ENCODE measurements at regions not wholly inside any gene's neighbourhood (a gene's known extent, or its start where the extent isn't known, plus 50 kb on each side); places are given as distances from the start of the nearest gene placed in this dataset.

DNA sequence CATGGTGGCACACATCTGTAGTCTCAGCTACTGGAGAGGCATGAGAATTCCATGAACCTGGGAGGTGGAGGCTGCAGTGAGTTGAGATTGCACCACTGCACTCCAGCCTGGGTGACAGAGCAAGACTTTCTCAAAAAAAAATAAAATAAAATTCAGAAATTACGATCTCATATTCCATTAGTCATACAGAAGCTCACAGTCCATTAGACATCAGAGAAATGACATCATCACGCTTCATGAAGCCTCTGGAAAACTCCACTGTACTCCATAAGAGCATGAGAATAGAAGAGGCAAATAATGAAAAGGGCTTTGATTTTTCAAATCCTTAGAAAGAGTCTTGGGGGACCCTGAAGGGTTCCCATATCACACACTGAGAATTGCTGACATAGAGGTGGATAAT, 145.0 kb upstream of the MITF start:
- intact Hi-C loops (cut with DNase I, micrococcal nuclease), result no loop called here
- H3K4me1 Mint-ChIP-seq, result no peaks in the 10 kb centered on the region
- H3K36me3 Mint-ChIP-seq (ENCODE audit: low read depth), result no peaks in the 10 kb centered on the region
- POLR2A ChIA-PET, result no interaction called here
- no peak overlapping the region for H3K4me3 Mint-ChIP-seq
- H3K27me3 Mint-ChIP-seq, result no peaks in the 10 kb centered on the region
- no peak for ATAC-seq
- H3K27ac Mint-ChIP-seq, result no peak overlapping the region
- DNase-seq, result no peak
- H3K9me3 Mint-ChIP-seq (ENCODE audit: low read depth), result peaks cover 2% of the 10 kb centered on the region
- CTCF ChIA-PET, result no interaction called here

- no peaks in the 10 kb centered on the region for H3K4me1 Mint-ChIP-seq
- peaks cover 2% of the 10 kb centered on the region for H3K27me3 Mint-ChIP-seq
- ChIA-PET POLR2A (no interaction called here), CTCF (no interaction called here)
- peaks cover 13% of the 10 kb centered on the region for H3K9me3 Mint-ChIP-seq (ENCODE audit: low read depth)
- DNase-seq (no peak), ATAC-seq (no peak)
- intact Hi-C loops (cut with DNase I, micrococcal nuclease), result no loop called here
- H3K36me3 Mint-ChIP-seq (ENCODE audit: low read depth), result no peaks in the 10 kb centered on the region
- H3K27ac Mint-ChIP-seq, result no peak overlapping the region
- no peak overlapping the region for H3K4me3 Mint-ChIP-seq
Measured at GRCh38 chr3:69591164-69591736, 148.0 kb upstream of the MITF start.

- no peaks in the 10 kb centered on the region for H3K36me3 Mint-ChIP-seq (ENCODE audit: low read depth)
Measured at GRCh38 chr3:69590111-69590510, 149.2 kb upstream of the MITF start.

DNA sequence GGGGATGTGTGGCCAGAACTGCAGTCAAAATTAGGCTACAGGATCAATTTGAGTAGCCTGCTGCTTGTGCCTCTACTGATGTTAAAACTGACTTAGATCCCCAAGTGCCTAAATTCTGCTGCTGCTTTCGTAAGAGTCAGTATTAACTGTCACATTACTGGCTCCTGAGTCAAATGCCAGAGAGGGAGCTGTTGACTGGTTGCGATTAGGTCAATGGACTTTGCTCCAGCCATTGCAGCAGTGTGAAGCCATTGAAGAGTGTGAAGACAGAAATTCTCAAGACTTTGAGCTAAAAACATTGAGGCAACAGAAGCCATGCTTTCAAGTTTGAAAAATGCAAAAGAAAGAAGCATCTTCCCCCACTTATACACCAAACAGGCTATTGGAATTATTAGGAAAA, 151.1 kb upstream of the MITF start:
- DNase-seq, result no peak
- intact Hi-C loops (cut with DNase I, micrococcal nuclease), result no loop called here
- ChIA-PET POLR2A (no interaction called here), CTCF (no interaction called here)
- Mint-ChIP-seq H3K9me3 (ENCODE audit: low read depth) (peaks cover 23% of the 10 kb centered on the region), H3K4me1 (no peaks in the 10 kb centered on the region), H3K27me3 (peaks cover 8% of the 10 kb centered on the region), H3K27ac (no peak overlapping the region), H3K36me3 (ENCODE audit: low read depth) (no peaks in the 10 kb centered on the region), H3K4me3 (no peak overlapping the region)
- no peak for ATAC-seq

More at GRCh38 chr3:69590111-69590510, 149.2 kb upstream of the MITF start:
- ChIA-PET CTCF (no interaction called here), POLR2A (no interaction called here)
- peaks cover 2% of the 10 kb centered on the region for H3K27me3 Mint-ChIP-seq
- H3K9me3 Mint-ChIP-seq (ENCODE audit: low read depth), result peaks cover 18% of the 10 kb centered on the region
- no peak overlapping the region for H3K27ac Mint-ChIP-seq
- DNase-seq (no peak), ATAC-seq (no peak)
- intact Hi-C loops (cut with DNase I, micrococcal nuclease), result no loop called here
- no peak overlapping the region for H3K4me3 Mint-ChIP-seq
- no peaks in the 10 kb centered on the region for H3K4me1 Mint-ChIP-seq

DNA sequence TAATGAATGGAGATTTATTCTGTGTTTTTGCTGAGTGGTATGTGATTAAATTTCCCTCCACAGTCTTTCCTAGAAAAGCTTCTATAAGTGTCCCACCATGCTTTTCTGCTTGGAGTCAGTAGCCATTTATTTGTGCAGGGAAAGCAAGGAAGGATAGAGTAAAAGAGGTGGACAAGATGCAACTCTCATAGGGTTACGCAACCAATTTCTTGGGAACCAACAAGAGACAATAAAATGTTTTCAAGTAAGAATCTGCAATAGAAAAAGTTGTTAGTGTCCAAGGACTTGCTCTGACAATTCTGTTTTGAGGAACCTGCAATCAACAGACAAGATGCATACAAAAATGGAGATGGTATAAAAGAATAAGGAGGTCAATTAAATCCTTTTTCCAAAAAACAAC, 153.8 kb upstream of the MITF start:
- ATAC-seq (no peak), DNase-seq (no peak)
- intact Hi-C loops (cut with DNase I, micrococcal nuclease), result no loop called here
- POLR2A ChIA-PET, result no interaction called here
- Mint-ChIP-seq H3K9me3 (ENCODE audit: low read depth) (peaks cover 23% of the 10 kb centered on the region), H3K36me3 (ENCODE audit: low read depth) (no peaks in the 10 kb centered on the region), H3K27me3 (peaks cover 12% of the 10 kb centered on the region), H3K4me1 (no peaks in the 10 kb centered on the region), H3K27ac (no peak overlapping the region), H3K4me3 (no peak overlapping the region)
- CTCF ChIA-PET, result no interaction called here

GRCh38 chr3:69582044-69582443, 157.2 kb upstream of the MITF start:
- no peak overlapping the region for H3K27ac Mint-ChIP-seq
- ATAC-seq, result no peak
- H3K27me3 Mint-ChIP-seq, result peaks cover 11% of the 10 kb centered on the region
- H3K4me1 Mint-ChIP-seq, result no peaks in the 10 kb centered on the region
- intact Hi-C loops (cut with DNase I, micrococcal nuclease), result no loop called here
- DNase-seq, result no peak
- H3K9me3 Mint-ChIP-seq (ENCODE audit: low read depth), result peaks cover 11% of the 10 kb centered on the region
- H3K4me3 Mint-ChIP-seq, result no peak overlapping the region
- ChIA-PET POLR2A (no interaction called here), CTCF (no interaction called here)
- H3K36me3 Mint-ChIP-seq (ENCODE audit: low read depth), result no peaks in the 10 kb centered on the region

GRCh38 chr3:69579306-69580041, 159.8 kb upstream of the MITF start:
- no peaks in the 10 kb centered on the region for H3K4me1 Mint-ChIP-seq

GRCh38 chr3:69569520-69569919, 169.7 kb upstream of the MITF start:
- intact Hi-C loops (cut with DNase I, micrococcal nuclease), result no loop called here
- POLR2A ChIA-PET, result no interaction called here
- H3K4me1 Mint-ChIP-seq, result no peaks in the 10 kb centered on the region
- CTCF ChIA-PET, result interaction anchor here (0.6 kb wide), 1 partner anchor 781 kb away, joined by 3 read pairs; no protein-coding TSS in a partner anchor
- ATAC-seq, result no peak
- H3K36me3 Mint-ChIP-seq (ENCODE audit: low read depth), result no peaks in the 10 kb centered on the region
- DNase-seq, result no peak
- H3K4me3 Mint-ChIP-seq, result no peak overlapping the region
- peaks cover 13% of the 10 kb centered on the region for H3K27me3 Mint-ChIP-seq
- peaks cover 3% of the 10 kb centered on the region for H3K9me3 Mint-ChIP-seq (ENCODE audit: low read depth)
- H3K27ac Mint-ChIP-seq, result no peak overlapping the region

More at GRCh38 chr3:69579306-69580041, 159.8 kb upstream of the MITF start:
- Mint-ChIP-seq H3K36me3 (ENCODE audit: low read depth) (no peaks in the 10 kb centered on the region), H3K27ac (no peak overlapping the region), H3K9me3 (ENCODE audit: low read depth) (no peaks in the 10 kb centered on the region), H3K4me3 (no peak overlapping the region), H3K27me3 (peaks cover 5% of the 10 kb centered on the region)
- intact Hi-C loops (cut with DNase I, micrococcal nuclease), result no loop called here
- DNase-seq, result no peak
- no peak for ATAC-seq
- ChIA-PET CTCF (no interaction called here), POLR2A (no interaction called here)

DNA sequence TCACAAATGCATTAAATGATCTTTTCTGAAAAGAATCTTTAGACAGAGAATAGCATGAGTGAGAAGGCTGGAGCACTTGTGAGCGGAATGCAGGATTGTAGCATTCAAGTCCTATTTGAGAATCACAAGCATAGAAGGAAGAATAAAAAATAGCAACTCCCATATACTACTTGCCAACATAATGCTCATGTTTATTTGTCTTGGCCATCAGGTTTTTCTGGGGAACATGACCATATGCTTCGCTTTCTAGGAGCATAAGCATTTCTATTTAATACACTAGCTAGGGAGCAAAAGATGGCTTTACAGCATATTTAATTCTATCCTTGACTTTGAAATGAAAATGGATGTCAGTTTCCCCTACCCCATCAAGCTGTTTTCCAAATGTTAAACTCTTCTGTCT, 170.3 kb upstream of the MITF start:
- intact Hi-C loops (cut with DNase I, micrococcal nuclease), result no loop called here
- Mint-ChIP-seq H3K9me3 (ENCODE audit: low read depth) (peaks cover 3% of the 10 kb centered on the region), H3K36me3 (ENCODE audit: low read depth) (no peaks in the 10 kb centered on the region), H3K4me3 (no peak overlapping the region), H3K27me3 (peaks cover 13% of the 10 kb centered on the region), H3K4me1 (no peaks in the 10 kb centered on the region), H3K27ac (no peak overlapping the region)
- CTCF ChIA-PET, result no interaction called here
- no peak for DNase-seq
- ATAC-seq, result no peak
- POLR2A ChIA-PET, result no interaction called here

- DNase-seq (no peak), ATAC-seq (no peak)
- H3K4me1 Mint-ChIP-seq, result no peaks in the 10 kb centered on the region
- POLR2A ChIA-PET, result no interaction called here
- peaks cover 3% of the 10 kb centered on the region for H3K9me3 Mint-ChIP-seq (ENCODE audit: low read depth)
- intact Hi-C loops (cut with DNase I, micrococcal nuclease), result no loop called here
- no peaks in the 10 kb centered on the region for H3K36me3 Mint-ChIP-seq (ENCODE audit: low read depth)
- CTCF ChIA-PET, result no interaction called here
- H3K27me3 Mint-ChIP-seq, result peaks cover 13% of the 10 kb centered on the region
- H3K4me3 Mint-ChIP-seq, result no peak overlapping the region
- no peak overlapping the region for H3K27ac Mint-ChIP-seq
Measured at GRCh38 chr3:69568458-69568857, 170.8 kb upstream of the MITF start.

DNA sequence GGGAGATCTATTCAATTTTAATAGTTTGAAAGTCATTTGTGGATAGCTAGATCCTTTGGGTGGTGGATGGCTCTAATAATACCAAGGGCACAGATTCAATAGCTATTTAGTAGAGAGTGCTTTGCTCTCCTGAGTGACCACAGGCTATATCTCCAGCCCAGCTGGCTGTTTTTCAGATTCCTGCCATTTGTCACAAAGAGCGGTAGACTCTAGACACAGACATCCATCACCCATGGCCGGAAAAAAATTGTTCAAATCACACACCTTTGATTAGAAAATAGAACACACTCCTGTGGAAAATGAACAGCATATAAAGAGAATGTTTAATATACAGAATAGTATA, 171.6 kb upstream of the MITF start:
- CTCF ChIA-PET, result interaction anchor here (1.0 kb wide), 1 partner anchor 16 kb away, joined by 3 read pairs; no protein-coding TSS in a partner anchor
- POLR2A ChIA-PET, result no interaction called here
- H3K4me1 Mint-ChIP-seq, result no peaks in the 10 kb centered on the region

DNA sequence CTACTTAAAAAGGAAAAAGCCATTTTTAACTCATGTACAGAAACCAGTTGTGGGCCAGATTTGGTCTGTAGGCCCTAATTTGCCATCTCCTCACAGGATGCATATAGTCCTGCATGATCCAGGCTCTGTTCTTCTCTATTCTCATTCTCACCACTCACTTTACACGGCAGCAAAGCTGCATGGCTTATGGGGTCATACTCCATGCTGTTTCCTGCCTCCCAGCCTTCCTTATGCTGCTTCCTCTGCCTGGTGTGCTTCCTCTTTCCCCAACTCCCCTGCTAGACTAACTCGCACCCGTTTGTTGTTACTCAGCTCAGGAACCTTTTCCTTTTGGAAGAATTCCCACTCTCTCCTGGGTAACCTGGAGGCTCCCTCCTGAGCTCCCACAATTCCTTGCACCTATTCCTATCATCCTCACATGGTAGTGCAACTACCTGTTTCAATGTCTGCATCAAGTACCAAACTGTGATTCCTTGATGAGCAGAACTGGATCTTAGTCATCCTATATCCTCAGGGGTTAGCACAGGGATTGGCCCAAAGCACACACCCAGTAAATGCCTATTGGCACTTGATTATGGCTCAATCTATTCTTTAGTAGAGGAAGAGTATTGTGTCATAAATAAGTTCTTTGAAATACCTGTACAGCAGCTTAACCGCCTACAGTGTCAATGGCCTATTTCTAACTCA, 172.1 kb upstream of the MITF start:
- Mint-ChIP-seq H3K27me3 (peaks cover 13% of the 10 kb centered on the region), H3K36me3 (ENCODE audit: low read depth) (no peaks in the 10 kb centered on the region), H3K4me3 (no peak overlapping the region), H3K27ac (no peak overlapping the region), H3K9me3 (ENCODE audit: low read depth) (peaks cover 3% of the 10 kb centered on the region), H3K4me1 (no peaks in the 10 kb centered on the region)
- DNase-seq (no peak), ATAC-seq (no peak)
- ChIA-PET POLR2A (no interaction called here), CTCF (interaction anchor here (1.0 kb wide), 1 partner anchor 17 kb away, joined by 3 read pairs; no protein-coding TSS in a partner anchor)
- intact Hi-C loops (cut with DNase I, micrococcal nuclease), result no loop called here

More for the DNA sequence above, 171.6 kb upstream of the MITF start:
- H3K27me3 Mint-ChIP-seq, result peaks cover 13% of the 10 kb centered on the region
- H3K36me3 Mint-ChIP-seq (ENCODE audit: low read depth), result no peaks in the 10 kb centered on the region
- no peak overlapping the region for H3K4me3 Mint-ChIP-seq
- no peak overlapping the region for H3K27ac Mint-ChIP-seq
- H3K9me3 Mint-ChIP-seq (ENCODE audit: low read depth), result peaks cover 3% of the 10 kb centered on the region
- ATAC-seq (no peak), DNase-seq (no peak)
- intact Hi-C loops (cut with DNase I, micrococcal nuclease), result no loop called here
